Prostate gland (tissue), 2 donors: ENCODE measurements at regions not wholly inside any gene's neighbourhood (a gene's known extent, or its start where the extent isn't known, plus 50 kb on each side); places are given as distances from the start of the nearest gene placed in this dataset.
"Not testable (repeated sequence)": the region's sequence is repeated elsewhere in the genome, so short reads cannot be mapped to it uniquely, and the experiment has no call there.

ENCODE experiments used
- DNase-seq: peaks from one replicate; pipeline ENCODE4 v3.0.0-alpha.2; 2019; ENCODE audit warnings: low spot score
- H3K27ac ChIP-seq, 2 donors: fragments of 200-600 bp; sonication (generic); 2 replicates each; pipeline ENCODE4 v1.5.1; 2017 to 2019
- H3K27me3 ChIP-seq: fragments of 200-600 bp; sonication (generic); replicated peaks from 2 replicates; pipeline ENCODE4 v1.5.1; 2019; ENCODE audit not compliant: insufficient read depth
- H3K36me3 ChIP-seq, 2 donors: fragments of 200-600 bp; sonication (generic); 1 replicate in 1 of 2; 2 replicates in 1 of 2; pipeline versions ENCODE4 v1.5.1 to v1.8.1; 2017 to 2019
- H3K4me1 ChIP-seq: fragments of 200-600 bp; sonication (generic); replicated peaks from 2 replicates; pipeline ENCODE4 v1.5.1; 2019
- H3K4me3 ChIP-seq, 2 donors: fragments of 200-600 bp; sonication (generic); 2 replicates each; pipeline ENCODE4 v1.5.1; 2017 to 2019
- H3K9me3 ChIP-seq: fragments of 200-600 bp; sonication (generic); 2 replicates; pipeline ENCODE4 v1.5.1; 2017
- POLR2A ChIP-seq: fragments of 450-650 bp; IDR thresholded peaks from one replicate; pipeline ENCODE4 v1.6.1; 2016; ENCODE audit warnings: antibody characterized with exemption, mild to moderate bottlenecking
- POLR2AphosphoS5 ChIP-seq: sonication (generic); formaldehyde crosslinking; IDR thresholded peaks from one replicate; pipeline ENCODE4 v1.6.1; 2017; ENCODE audit warnings: antibody characterized with exemption
- WGBS: methylation state at CpG from one replicate; pipeline ENCODE4 v1.1.5; 2018; 5-methylcytosine and 5-hydroxymethylcytosine counted together
- intact Hi-C: fragments of 100-400 bp; cut with DNase I; formaldehyde crosslinking; loops from one replicate; pipeline ENCODE4 v1.14.2; 2022
- TF ChIP-seq, protein P1 (sequence below), 4 experiments: fragments of 200-600 bp in 2 of 4; fragments of 450-650 bp in 2 of 4; sonication (generic) in 2 of 4; IDR thresholded peaks; 1 replicate in 3 of 4; 2 replicates in 1 of 4; pipeline ENCODE4 v1.5.1; 2016 to 2019; ENCODE audit warnings: antibody characterized with exemption in 4 of 4, mild to moderate bottlenecking in 2 of 4, moderate library complexity in 2 of 4

DNA sequence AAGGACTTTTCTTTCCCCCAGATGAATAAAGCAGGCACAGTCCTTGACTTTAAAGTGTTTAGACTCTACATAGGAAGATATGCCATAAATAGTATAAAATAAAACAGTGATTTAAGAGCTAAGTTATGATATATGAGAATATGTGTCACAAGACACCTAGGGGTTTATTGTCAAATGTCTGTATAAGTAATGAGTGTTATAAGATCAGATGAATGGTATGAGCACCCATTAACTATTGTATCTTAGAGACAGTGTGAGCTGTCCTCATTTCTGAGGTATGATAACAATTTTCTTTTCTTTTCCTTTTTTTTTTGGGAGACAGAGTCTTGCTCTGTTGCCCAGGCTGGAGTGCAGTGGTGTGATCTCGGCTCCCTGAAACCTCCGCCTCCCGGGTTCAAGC, 365.3 kb downstream of the RND3 start:
- no peaks in the 10 kb centered on the region for H3K27me3 ChIP-seq
- H3K4me3 ChIP-seq, result no peak overlapping the region
- intact Hi-C loops, result no loop called here
- WGBS, result 97% methylated on average over 3 of the region's 3 CpGs
- no peak for DNase-seq
- no peak overlapping the region for H3K27ac ChIP-seq
- TF ChIP-seq POLR2AphosphoS5 (no peak), POLR2A (no peak)
- TF ChIP-seq, protein P1, sequence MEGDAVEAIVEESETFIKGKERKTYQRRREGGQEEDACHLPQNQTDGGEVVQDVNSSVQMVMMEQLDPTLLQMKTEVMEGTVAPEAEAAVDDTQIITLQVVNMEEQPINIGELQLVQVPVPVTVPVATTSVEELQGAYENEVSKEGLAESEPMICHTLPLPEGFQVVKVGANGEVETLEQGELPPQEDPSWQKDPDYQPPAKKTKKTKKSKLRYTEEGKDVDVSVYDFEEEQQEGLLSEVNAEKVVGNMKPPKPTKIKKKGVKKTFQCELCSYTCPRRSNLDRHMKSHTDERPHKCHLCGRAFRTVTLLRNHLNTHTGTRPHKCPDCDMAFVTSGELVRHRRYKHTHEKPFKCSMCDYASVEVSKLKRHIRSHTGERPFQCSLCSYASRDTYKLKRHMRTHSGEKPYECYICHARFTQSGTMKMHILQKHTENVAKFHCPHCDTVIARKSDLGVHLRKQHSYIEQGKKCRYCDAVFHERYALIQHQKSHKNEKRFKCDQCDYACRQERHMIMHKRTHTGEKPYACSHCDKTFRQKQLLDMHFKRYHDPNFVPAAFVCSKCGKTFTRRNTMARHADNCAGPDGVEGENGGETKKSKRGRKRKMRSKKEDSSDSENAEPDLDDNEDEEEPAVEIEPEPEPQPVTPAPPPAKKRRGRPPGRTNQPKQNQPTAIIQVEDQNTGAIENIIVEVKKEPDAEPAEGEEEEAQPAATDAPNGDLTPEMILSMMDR (IDR thresholded peaks at IDR 0.05), result no peak
- no peaks in the 10 kb centered on the region for H3K4me1 ChIP-seq
- H3K9me3 ChIP-seq, result no peaks in the 10 kb centered on the region
- H3K36me3 ChIP-seq, result no peaks in the 10 kb centered on the region

DNA sequence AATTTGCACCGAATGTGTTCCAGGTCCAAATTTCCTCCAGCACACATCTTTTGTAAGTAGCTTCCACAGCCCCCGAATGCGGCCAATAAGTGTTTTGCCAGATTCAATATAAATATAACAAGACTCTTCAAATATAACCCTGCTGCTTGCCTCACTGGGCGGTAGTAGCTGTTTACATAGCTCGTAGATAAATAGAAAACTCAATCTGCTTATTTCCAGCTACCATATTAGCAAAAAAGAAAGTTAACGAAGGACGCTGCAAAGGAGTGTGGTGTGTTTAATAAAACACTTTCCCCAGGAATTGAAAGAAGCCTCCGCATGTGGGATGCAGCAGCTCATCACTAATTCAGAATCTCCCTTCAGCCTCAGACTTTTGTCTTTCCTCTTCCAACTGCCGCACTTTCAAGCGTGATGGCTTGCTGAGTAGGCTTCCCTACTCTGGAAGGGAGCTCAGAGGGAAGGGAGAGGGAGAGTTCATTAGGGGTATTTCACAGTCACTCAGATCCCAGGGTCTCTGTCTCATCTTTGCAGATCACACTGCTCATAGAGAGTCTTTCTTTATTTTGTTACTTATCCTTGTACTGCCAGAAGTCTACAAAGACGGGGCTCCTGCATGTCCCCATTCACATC, 367.0 kb downstream of the RND3 start:
- H3K27ac ChIP-seq, result no peak overlapping the region
- H3K9me3 ChIP-seq, result no peaks in the 10 kb centered on the region
- no peaks in the 10 kb centered on the region for H3K4me1 ChIP-seq
- no peaks in the 10 kb centered on the region for H3K27me3 ChIP-seq
- DNase-seq, result no peak
- TF ChIP-seq, protein P1 (IDR thresholded peaks at IDR 0.05), result no peak
- TF ChIP-seq POLR2A, result no peak
- TF ChIP-seq POLR2AphosphoS5, result no peak
- intact Hi-C loops, result no loop called here
- WGBS, result 40% methylated on average over 11 of the region's 11 CpGs
- H3K36me3 ChIP-seq, result no peaks in the 10 kb centered on the region
- H3K4me3 ChIP-seq, result no peak overlapping the region

- 72% methylated on average over 3 of the region's 3 CpGs for WGBS
- intact Hi-C loops, result no loop called here
These were observed 367.6 kb downstream of the RND3 start for GRCh38 chr2:150119819-150120218.

GRCh38 chr2:150114089-150114488, 373.4 kb downstream of the RND3 start:
- H3K4me1 ChIP-seq, H3K27me3 ChIP-seq, DNase-seq, intact Hi-C loops, H3K4me3 ChIP-seq, H3K9me3 ChIP-seq, H3K27ac ChIP-seq, H3K36me3 ChIP-seq: not testable (repeated sequence)
- WGBS, result 94% methylated on average over 8 of the region's 8 CpGs

More at GRCh38 chr2:150119819-150120218, 367.6 kb downstream of the RND3 start:
- Histone ChIP-seq H3K27me3 (no peaks in the 10 kb centered on the region), H3K27ac (no peak overlapping the region), H3K36me3 (no peaks in the 10 kb centered on the region), H3K4me3 (no peak overlapping the region), H3K4me1 (no peaks in the 10 kb centered on the region), H3K9me3 (no peaks in the 10 kb centered on the region)
- TF ChIP-seq, protein P1 (IDR thresholded peaks at IDR 0.05), result no peak
- TF ChIP-seq POLR2A, result no peak
- TF ChIP-seq POLR2AphosphoS5, result no peak
- no peak for DNase-seq

DNA sequence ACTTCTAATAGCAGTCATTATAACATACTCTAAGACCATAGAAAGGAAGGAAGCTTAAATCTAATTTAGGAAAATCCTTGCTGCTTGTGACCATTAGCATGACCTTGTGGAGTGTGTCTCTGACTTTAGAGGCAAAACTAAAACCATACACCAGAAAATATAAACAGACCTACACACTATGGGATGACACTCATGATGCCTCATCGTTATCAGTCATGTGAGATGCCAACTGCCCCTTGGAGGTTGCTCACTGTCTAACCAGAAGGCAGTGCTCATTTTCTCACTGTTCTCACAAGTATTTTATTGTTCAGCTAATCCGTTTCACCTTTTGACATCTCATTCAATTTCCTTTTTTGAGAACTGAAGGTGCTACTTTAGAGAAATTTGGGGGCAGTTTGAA, 376.9 kb downstream of the RND3 start:
- Histone ChIP-seq H3K27me3 (no peaks in the 10 kb centered on the region), H3K36me3 (no peaks in the 10 kb centered on the region), H3K4me3 (no peak overlapping the region), H3K9me3 (no peaks in the 10 kb centered on the region), H3K27ac (no peak overlapping the region), H3K4me1 (no peaks in the 10 kb centered on the region)
- DNase-seq, result no peak
- intact Hi-C loops, result no loop called here
- 83% methylated on average over 2 of the region's 2 CpGs for WGBS
- TF ChIP-seq POLR2AphosphoS5 (no peak), POLR2A (no peak)
- TF ChIP-seq, protein P1 (IDR thresholded peaks at IDR 0.05), result no peak
